PC-3 (cell line): ENCODE measurements at regions not wholly inside any gene's neighbourhood (a gene's known extent, or its start where the extent isn't known, plus 50 kb on each side); places are given as distances from the start of the nearest gene placed in this dataset.

Experiments
- EZH2 ChIP-seq: fragments of 300-600 bp; sonication (generic); IDR thresholded peaks from one replicate; pipeline ENCODE4 v1.6.1; 2017; ENCODE audit warnings: antibody characterized with exemption, mild to moderate bottlenecking, low read length; ENCODE audit not compliant: unreplicated experiment
- EZH2phosphoT487 ChIP-seq: fragments of 300-600 bp; sonication (generic); IDR thresholded peaks from 2 replicates; pipeline ENCODE4 v1.6.1; 2018; ENCODE audit warnings: mild to moderate bottlenecking, antibody characterized with exemption, low read length, borderline replicate concordance

- TF ChIP-seq EZH2phosphoT487 (no peak), EZH2 (no peak)
Observed at GRCh38 chr2:157068237-157068636, 189.3 kb upstream of the GALNT5 start.
